H9 (cell line): ENCODE measurements at regions not wholly inside any gene's neighbourhood (a gene's known extent, or its start where the extent isn't known, plus 50 kb on each side); places are given as distances from the start of the nearest gene placed in this dataset.

ENCODE experiments used
- DNase-seq: peaks from one replicate; pipeline ENCODE4 v3.0.0-alpha.2; 2017
- H2AFZ ChIP-seq: one replicate; pipeline ENCODE4 v1.6.1; 2013; ENCODE audit warnings: mild to moderate bottlenecking, low read length, control low read depth, moderate library complexity
- H2AK5ac ChIP-seq: 2 replicates; pipeline ENCODE4 v1.6.1; 2013; ENCODE audit warnings: low read length, control low read depth, mixed read lengths; ENCODE audit not compliant: insufficient read length
- H2BK120ac ChIP-seq: one replicate; pipeline ENCODE4 v1.6.1; 2013; ENCODE audit warnings: low read depth, mild to moderate bottlenecking, low read length, control low read depth, inconsistent platforms; ENCODE audit not compliant: poor library complexity, severe bottlenecking
- H2BK12ac ChIP-seq: 2 replicates; pipeline ENCODE4 v1.6.1; 2013; ENCODE audit warnings: low read length, control low read depth, mixed read lengths, low read depth; ENCODE audit not compliant: insufficient read length
- H2BK15ac ChIP-seq: 2 replicates; pipeline ENCODE4 v1.6.1; 2013; ENCODE audit warnings: low read depth, low read length, control low read depth
- H2BK20ac ChIP-seq: one replicate; pipeline ENCODE4 v1.6.1; 2013; ENCODE audit warnings: low read depth, mild to moderate bottlenecking, low read length, control low read depth, inconsistent platforms; ENCODE audit not compliant: poor library complexity, severe bottlenecking
- H2BK5ac ChIP-seq: 2 replicates; pipeline ENCODE4 v1.6.1; 2013; ENCODE audit warnings: low read length, control low read depth, mixed read lengths; ENCODE audit not compliant: insufficient read length
- H3K14ac ChIP-seq: 2 replicates; pipeline ENCODE4 v1.6.1; 2013; ENCODE audit warnings: low read length, control low read depth; ENCODE audit not compliant: insufficient read depth
- H3K18ac ChIP-seq: 2 replicates; pipeline ENCODE4 v1.6.1; 2013; ENCODE audit warnings: low read depth, mild to moderate bottlenecking, mixed read lengths, low read length, control low read depth; ENCODE audit not compliant: insufficient read length
- H3K23ac ChIP-seq: 2 replicates; pipeline ENCODE4 v1.6.1; 2013; ENCODE audit warnings: low read length, control low read depth, mixed read lengths, low read depth; ENCODE audit not compliant: insufficient read length
- H3K23me2 ChIP-seq: 2 replicates; pipeline ENCODE4 v1.6.1; 2013; ENCODE audit warnings: low read depth, mild to moderate bottlenecking, mixed read lengths, low read length, control low read depth; ENCODE audit not compliant: insufficient read length, poor library complexity, severe bottlenecking
- H3K27ac ChIP-seq: 2 replicates; pipeline ENCODE4 v1.5.1; 2013; ENCODE audit warnings: low read length, control low read depth, mixed read lengths, low read depth; ENCODE audit not compliant: insufficient read length
- H3K27me3 ChIP-seq: 2 replicates; pipeline ENCODE4 v1.6.1; 2013; ENCODE audit warnings: low read length, control low read depth, inconsistent platforms; ENCODE audit not compliant: insufficient read depth
- H3K4ac ChIP-seq: 2 replicates; pipeline ENCODE4 v1.6.1; 2013; ENCODE audit warnings: low read depth, mild to moderate bottlenecking, control low read depth, inconsistent platforms, low read length, moderate library complexity
- H3K4me1 ChIP-seq: 2 replicates; pipeline ENCODE4 v1.6.1; 2013; ENCODE audit warnings: low read length, control low read depth, inconsistent platforms; ENCODE audit not compliant: insufficient read depth
- H3K4me2 ChIP-seq: 2 replicates; pipeline ENCODE4 v1.6.1; 2013; ENCODE audit warnings: low read length, control low read depth, mixed read lengths; ENCODE audit not compliant: insufficient read length, insufficient read depth
- H3K56ac ChIP-seq: 2 replicates; pipeline ENCODE4 v1.6.1; 2013; ENCODE audit warnings: low read depth, mild to moderate bottlenecking, mixed read lengths, low read length, control low read depth; ENCODE audit not compliant: insufficient read length
- H3K79me1 ChIP-seq: 2 replicates; pipeline ENCODE4 v1.6.1; 2013; ENCODE audit warnings: low read depth, mild to moderate bottlenecking, moderate library complexity, low read length, control low read depth, inconsistent platforms; ENCODE audit not compliant: insufficient read depth, poor library complexity, severe bottlenecking
- H3K79me2 ChIP-seq: 2 replicates; pipeline ENCODE4 v1.6.1; 2013; ENCODE audit warnings: low read length, control low read depth, inconsistent platforms; ENCODE audit not compliant: insufficient read depth
- H3K9ac ChIP-seq: 2 replicates; pipeline ENCODE4 v1.6.1; 2013; ENCODE audit warnings: low read length, control low read depth, mixed read lengths; ENCODE audit not compliant: insufficient read length; ENCODE audit errors: extremely low read depth
- H3K9me3 ChIP-seq: one replicate; pipeline ENCODE4 v1.6.1; 2013; ENCODE audit warnings: low read depth, low read length, inconsistent platforms; ENCODE audit not compliant: control insufficient read depth
- H3T11ph ChIP-seq: one replicate; pipeline ENCODE4 v1.6.1; 2013; ENCODE audit warnings: mild to moderate bottlenecking, low read length, control low read depth, inconsistent platforms
- H4K20me1 ChIP-seq: one replicate; pipeline ENCODE4 v1.6.1; 2013; ENCODE audit not compliant: control insufficient read depth, insufficient read length, insufficient read depth
- H4K5ac ChIP-seq: 2 replicates; pipeline ENCODE4 v1.6.1; 2013; ENCODE audit warnings: low read depth, mild to moderate bottlenecking, mixed read lengths, low read length, control low read depth; ENCODE audit not compliant: insufficient read length
- H4K8ac ChIP-seq: replicated peaks from 2 replicates; pipeline ENCODE4 v1.6.1; 2013; ENCODE audit warnings: low read length, control low read depth, mixed read lengths, low read depth; ENCODE audit not compliant: insufficient read length
- H4K91ac ChIP-seq: 2 replicates; pipeline ENCODE4 v1.6.1; 2013; ENCODE audit warnings: low read depth, mild to moderate bottlenecking, moderate library complexity, mixed read lengths, low read length, control low read depth; ENCODE audit not compliant: insufficient read length
- H3K27ac Mint-ChIP-seq, 3 experiments: 2 replicates in 2 of 3; 3 replicates in 1 of 3; pipeline ENCODE4 v1.8.0; 2020 to 2021; ENCODE audit warnings: mixed read lengths in 3 of 3, mild to moderate bottlenecking in 1 of 3, moderate library complexity in 1 of 3
- H3K27me3 Mint-ChIP-seq: 2 replicates; pipeline ENCODE4 v1.8.0; 2021; ENCODE audit warnings: low read depth, mild to moderate bottlenecking, moderate library complexity, mixed read lengths
- H3K36me3 Mint-ChIP-seq, 3 experiments: 2 replicates in 2 of 3; 3 replicates in 1 of 3; pipeline ENCODE4 v1.8.0; 2020 to 2021; ENCODE audit warnings: low read depth in 3 of 3, mixed read lengths in 3 of 3; ENCODE audit not compliant: insufficient read depth in 1 of 3
- H3K4me1 Mint-ChIP-seq, 2 experiments: 2 replicates each; pipeline ENCODE4 v1.8.0; 2020; ENCODE audit warnings: mixed read lengths in 2 of 2
- H3K4me3 Mint-ChIP-seq, 2 experiments: 2 replicates in 1 of 2; 3 replicates in 1 of 2; pipeline ENCODE4 v1.8.0; 2020 to 2021; ENCODE audit warnings: mild to moderate bottlenecking in 2 of 2, mixed read lengths in 2 of 2, moderate library complexity in 1 of 2
- H3K9me3 Mint-ChIP-seq, 2 experiments: 2 replicates in 1 of 2; 3 replicates in 1 of 2; pipeline ENCODE4 v1.8.0; 2020; ENCODE audit warnings: mild to moderate bottlenecking in 2 of 2, mixed read lengths in 2 of 2, moderate library complexity in 1 of 2
- CTCF ChIP-seq: fragments of 200-600 bp; sonication (generic); conservative IDR thresholded peaks from 3 replicates; pipeline ENCODE4 v1.8.0; 2021; ENCODE audit warnings: antibody characterized with exemption, mild to moderate bottlenecking
- WGBS: extraction: QIAGEN DNeasy Blood & Tissue Kit; methylation state at CpG from one replicate; pipeline ENCODE4 v1.1.7; 2013; ENCODE audit warnings: missing lambda C conversion rate, low lambda C conversion rate, mixed read lengths; ENCODE audit not compliant: insufficient read length; ENCODE audit errors: extremely low coverage; 5-methylcytosine and 5-hydroxymethylcytosine counted together

GRCh38 chr14:35989736-35990135 lies 163.6 kb downstream of the BRMS1L start:
- H3K4me3 Mint-ChIP-seq: no peak overlapping the region
- H3K4me1 ChIP-seq: peaks cover 3% of the 10 kb centered on the region; the same call in 1 of the 2 replicates
- H2BK5ac ChIP-seq: no peak overlapping the region
- DNase-seq: no peak
- H3T11ph ChIP-seq: no peak overlapping the region
- no peak overlapping the region for H4K91ac ChIP-seq
- no peak for TF ChIP-seq CTCF
- no CpG with 5 or more reads among the region's 4 CpGs for WGBS
- H3K14ac ChIP-seq: no peak overlapping the region
- H3K4me1 Mint-ChIP-seq: peaks cover 5 to 7% of the 10 kb centered on the region in 2 experiments
- no peaks in the 10 kb centered on the region for H3K36me3 Mint-ChIP-seq
- H4K20me1 ChIP-seq: no peaks in the 10 kb centered on the region
- no peaks in the 10 kb centered on the region; a peak in 1 of 5 replicates for H3K9me3 Mint-ChIP-seq
- no peaks in the 10 kb centered on the region; the same call in 1 of the 2 replicates for H3K27me3 Mint-ChIP-seq
- H3K23ac ChIP-seq: no peak overlapping the region
- no peak overlapping the region for H2AFZ ChIP-seq
- H3K56ac ChIP-seq: no peak overlapping the region
- H4K8ac ChIP-seq: no peak overlapping the region
- H3K79me1 ChIP-seq: no peaks in the 10 kb centered on the region
- no peak overlapping the region for H3K18ac ChIP-seq
- no peaks in the 10 kb centered on the region for H3K27me3 ChIP-seq
- no peaks in the 10 kb centered on the region for H3K79me2 ChIP-seq
- no peak overlapping the region for H4K5ac ChIP-seq
- H3K27ac Mint-ChIP-seq: no peak overlapping the region
- no peak overlapping the region for H2BK12ac ChIP-seq
- no peak overlapping the region for H2AK5ac ChIP-seq
- H2BK120ac ChIP-seq: no peak overlapping the region
- no peaks in the 10 kb centered on the region for H3K9me3 ChIP-seq
- H2BK20ac ChIP-seq: no peak overlapping the region
- no peak overlapping the region for H3K9ac ChIP-seq
- H3K4ac ChIP-seq: no peak overlapping the region
- H3K4me2 ChIP-seq: no peak overlapping the region
- no peak overlapping the region for H3K27ac ChIP-seq
- H3K23me2 ChIP-seq: no peaks in the 10 kb centered on the region
- no peak overlapping the region for H2BK15ac ChIP-seq
